Upper lobe of left lung (tissue), 6 donors: ENCODE measurements at regions not wholly inside any gene's neighbourhood (a gene's known extent, or its start where the extent isn't known, plus 50 kb on each side); places are given as distances from the start of the nearest gene placed in this dataset.

Experiments used
- ATAC-seq, 2 donors: fragments of 200-7000 bp; cut with Tn5 transposase; one replicate each; pipeline ENCODE4 v1.9.1; 2022; ENCODE audit warnings: mild to moderate bottlenecking in 2 of 2, moderate library complexity in 2 of 2; ENCODE audit not compliant: low FRiP score in 2 of 2
- DNase-seq, 2 donors: peaks; one replicate each; pipeline ENCODE4 v3.0.0-alpha.2; 2019 to 2020
- H3K27ac ChIP-seq, 4 donors: fragments of 200-600 bp; sonication (generic); one replicate each; pipeline ENCODE4 v1.5.1; 2016 to 2019
- H3K27me3 ChIP-seq, 4 donors: fragments of 200-600 bp; sonication (generic); one replicate each; pipeline ENCODE4 v1.5.1; 2017 to 2019
- H3K36me3 ChIP-seq, 4 donors: fragments of 200-600 bp; sonication (generic); one replicate each; pipeline ENCODE4 v1.5.1; 2016 to 2019
- H3K4me1 ChIP-seq, 4 donors: fragments of 200-600 bp; sonication (generic); one replicate each; pipeline ENCODE4 v1.5.1; 2018 to 2019
- H3K4me3 ChIP-seq, 4 donors: fragments of 200-600 bp; sonication (generic); one replicate each; pipeline ENCODE4 v1.5.1; 2017 to 2019; ENCODE audit warnings: mild to moderate bottlenecking in 2 of 4, moderate library complexity in 1 of 4
- H3K9me3 ChIP-seq, 4 donors: fragments of 200-600 bp; sonication (generic); one replicate each; pipeline ENCODE4 v1.5.1; 2018 to 2019
- CTCF ChIP-seq, 6 experiments: fragments of 450-650 bp in 4 of 6; fragments of 200-600 bp in 2 of 6; sonication (generic) in 2 of 6; IDR thresholded peaks; one replicate each; pipeline ENCODE4 v1.5.1; 2016 to 2019; ENCODE audit warnings: antibody characterized with exemption in 6 of 6
- EP300 ChIP-seq, 4 donors: sonication (generic); formaldehyde crosslinking; IDR thresholded peaks; one replicate each; pipeline ENCODE4 v1.5.1; 2017; ENCODE audit warnings: antibody characterized with exemption in 4 of 4, control low read depth in 2 of 4
- POLR2A ChIP-seq, 4 donors: fragments of 450-650 bp; IDR thresholded peaks; one replicate each; pipeline ENCODE4 v1.5.1; 2016 to 2017; ENCODE audit warnings: antibody characterized with exemption in 4 of 4, mild to moderate bottlenecking in 2 of 4
- POLR2AphosphoS5 ChIP-seq, 2 donors: sonication (generic); formaldehyde crosslinking; IDR thresholded peaks; one replicate each; pipeline ENCODE4 v1.5.1; 2017; ENCODE audit warnings: antibody characterized with exemption in 2 of 2
- WGBS, 2 donors: methylation state at CpG; one replicate each; pipeline ENCODE4 v1.1.5; 2017 to 2018; 5-methylcytosine and 5-hydroxymethylcytosine counted together
- donor health status: DM: no; HTN: no; CAD: no; lungs with moderate emphysema.
- donor health status: DM: no; HTN: yes; CAD: no; lungs with severe emphysema.

- Histone ChIP-seq H3K4me3 (no peak overlapping the region), H3K27ac (no peak overlapping the region), H3K4me1 (no peaks in the 10 kb centered on the region), H3K9me3 (peaks cover 0 to under 1% (median 0%) of the 10 kb centered on the region in 4 donors), H3K36me3 (no peaks in the 10 kb centered on the region), H3K27me3 (no peaks in the 10 kb centered on the region)
- TF ChIP-seq POLR2AphosphoS5 (IDR thresholded peaks at IDR 0.05) (no peak), POLR2A (IDR thresholded peaks at IDR 0.05) (no peak), CTCF (IDR thresholded peaks at IDR 0.05) (no peak), EP300 (IDR thresholded peaks at IDR 0.05) (no peak)
- ATAC-seq, result no peak
- DNase-seq, result no peak
Observed at GRCh38 chr1:79556189-79556588, 549.7 kb upstream of the ADGRL4 start.

GRCh38 chr1:79554688-79555087 is 548.2 kb upstream of the ADGRL4 start:
- WGBS, 2 donors, result 72 to 86% methylated on average over 5 of the region's 5 CpGs
- Histone ChIP-seq H3K27ac (no peak overlapping the region), H3K4me1 (no peaks in the 10 kb centered on the region), H3K4me3 (no peak overlapping the region), H3K9me3 (no peaks in the 10 kb centered on the region), H3K36me3 (no peaks in the 10 kb centered on the region), H3K27me3 (no peaks in the 10 kb centered on the region)
- no peak for TF ChIP-seq POLR2AphosphoS5 (IDR thresholded peaks at IDR 0.05)
- TF ChIP-seq CTCF (IDR thresholded peaks at IDR 0.05), result no peak
- TF ChIP-seq EP300 (IDR thresholded peaks at IDR 0.05), result no peak
- no peak for TF ChIP-seq POLR2A (IDR thresholded peaks at IDR 0.05)
- ATAC-seq (no peak), DNase-seq (no peak)

- TF ChIP-seq POLR2AphosphoS5 (IDR thresholded peaks at IDR 0.05), result no peak
- TF ChIP-seq EP300 (IDR thresholded peaks at IDR 0.05), result no peak
- TF ChIP-seq CTCF (IDR thresholded peaks at IDR 0.05), result no peak
- no peak for TF ChIP-seq POLR2A (IDR thresholded peaks at IDR 0.05)
- DNase-seq (no peak), ATAC-seq (no peak)
- Histone ChIP-seq H3K27me3 (no peaks in the 10 kb centered on the region), H3K9me3 (no peaks in the 10 kb centered on the region), H3K4me3 (no peak overlapping the region), H3K27ac (no peak overlapping the region), H3K36me3 (no peaks in the 10 kb centered on the region), H3K4me1 (no peaks in the 10 kb centered on the region)
- WGBS, 2 donors, result 58 to 65% methylated on average over 3 of the region's 3 CpGs
Observed at GRCh38 chr1:79551321-79551720, 544.8 kb upstream of the ADGRL4 start.

- H3K4me1 ChIP-seq, result no peaks in the 10 kb centered on the region
- ATAC-seq (no peak), DNase-seq (no peak)
- H3K9me3 ChIP-seq, result no peaks in the 10 kb centered on the region
- no peaks in the 10 kb centered on the region for H3K36me3 ChIP-seq
- 90 to 96% methylated on average over 6 of the region's 6 CpGs for WGBS, 2 donors
- H3K27me3 ChIP-seq, result no peaks in the 10 kb centered on the region
- no peak overlapping the region for H3K4me3 ChIP-seq
- no peak overlapping the region for H3K27ac ChIP-seq
- TF ChIP-seq EP300 (IDR thresholded peaks at IDR 0.05) (no peak), POLR2AphosphoS5 (IDR thresholded peaks at IDR 0.05) (no peak), POLR2A (IDR thresholded peaks at IDR 0.05) (no peak), CTCF (IDR thresholded peaks at IDR 0.05) (no peak)
Observed at GRCh38 chr1:79550402-79550801, 543.9 kb upstream of the ADGRL4 start.

- DNase-seq (no peak), ATAC-seq (no peak)
- H3K27ac ChIP-seq, result no peak overlapping the region
- WGBS, 2 donors, result 49 to 50% methylated on average over 2 of the region's 2 CpGs
- no peaks in the 10 kb centered on the region for H3K27me3 ChIP-seq
- H3K36me3 ChIP-seq, result no peaks in the 10 kb centered on the region
- H3K9me3 ChIP-seq, result no peaks in the 10 kb centered on the region
- TF ChIP-seq POLR2AphosphoS5 (IDR thresholded peaks at IDR 0.05), result no peak
- no peak overlapping the region for H3K4me3 ChIP-seq
- H3K4me1 ChIP-seq, result no peaks in the 10 kb centered on the region
Observed at GRCh38 chr1:79549201-79549600, 542.7 kb upstream of the ADGRL4 start.
